NCI-H2171 (cell line): ENCODE measurements at regions not wholly inside any gene's neighbourhood (a gene's known extent, or its start where the extent isn't known, plus 50 kb on each side); places are given as distances from the start of the nearest gene placed in this dataset.
A peak's percentile ranks its signal among the peaks of the same experiment; 100 is the strongest.

Experiments used
- DNase-seq: peaks from one replicate; lab custom pipeline; 2025; lab: John Stamatoyannopoulos, UW

DNA sequence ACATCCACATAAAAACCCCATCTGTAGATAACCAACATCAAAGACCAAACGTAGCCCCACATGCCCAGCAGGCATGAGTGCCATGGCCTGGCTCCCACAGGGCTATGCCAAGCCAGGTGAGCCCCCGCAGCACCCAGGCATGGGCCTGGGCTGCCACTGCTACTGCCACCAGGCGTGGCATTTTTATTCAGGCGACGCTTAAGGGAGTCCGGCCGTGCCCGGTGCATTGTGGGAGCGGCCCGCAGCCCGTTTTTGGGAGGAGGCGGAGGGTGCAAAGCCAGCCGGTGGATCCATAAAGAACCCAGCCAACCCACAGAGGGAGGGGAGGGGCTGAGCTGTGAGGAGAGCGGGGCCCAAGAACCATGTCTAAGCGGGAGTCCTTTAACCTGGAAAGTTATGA, 83.6 kb downstream of the XIST start:
- DNase-seq = no peak

DNA sequence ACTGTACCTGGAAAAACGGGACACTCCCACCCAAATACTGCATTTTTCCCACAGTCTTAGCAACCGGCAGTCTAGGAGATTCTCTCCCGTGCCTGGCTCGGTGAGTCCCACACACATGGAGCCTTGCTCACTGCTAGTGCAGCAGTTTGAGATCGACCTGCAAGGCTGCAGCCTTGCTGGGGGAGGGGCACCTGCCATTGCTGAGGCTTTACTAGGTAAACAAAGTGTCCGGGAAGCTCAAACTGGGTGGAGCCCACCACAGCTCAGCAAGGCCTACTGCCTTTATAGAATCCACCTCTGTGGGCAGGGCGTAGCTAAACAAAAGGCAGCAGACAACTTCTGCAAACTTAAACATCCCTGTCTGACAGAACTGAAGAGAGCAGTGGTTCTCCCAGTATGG, 84.4 kb downstream of the XIST start:
- no peak for DNase-seq

DNA sequence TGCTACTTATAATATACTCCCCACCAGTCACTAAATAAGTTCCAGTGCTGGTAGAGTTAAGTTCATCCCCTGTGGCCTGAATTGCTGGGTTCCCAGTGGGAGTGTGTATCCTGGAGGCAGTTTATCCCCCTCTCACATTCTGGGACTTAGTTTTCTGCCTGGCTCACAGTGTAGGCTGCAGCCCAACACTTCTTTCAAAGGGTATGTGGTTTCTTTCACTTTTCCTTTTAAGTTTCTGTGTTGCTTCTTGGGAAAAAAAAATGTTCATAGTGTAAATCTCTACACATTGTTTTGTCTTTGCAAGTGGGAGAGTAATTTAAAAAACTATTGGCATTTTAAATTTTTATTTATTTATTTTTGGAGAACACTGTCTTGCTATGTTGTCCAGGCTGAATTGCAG, 85.5 kb downstream of the XIST start:
- DNase-seq = no peak

DNA sequence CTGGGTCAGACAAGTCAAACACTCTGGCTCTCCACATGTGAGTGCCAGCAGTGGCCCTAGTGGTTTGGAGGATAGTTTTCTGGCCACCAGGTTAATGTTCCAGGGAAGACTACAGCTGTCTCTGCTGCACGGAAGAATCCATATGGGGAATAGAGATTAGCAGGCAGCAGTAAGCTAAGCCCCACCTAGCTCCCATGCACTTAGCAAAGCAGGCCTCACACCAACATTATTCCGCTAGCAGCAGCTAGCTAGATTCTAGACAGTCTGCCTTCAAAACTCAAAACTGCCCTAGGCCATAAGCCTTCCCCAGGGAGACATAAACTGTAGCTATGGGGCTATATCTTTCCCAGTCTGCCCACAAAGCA, 86.1 kb downstream of the XIST start:
- peak; percentile 9 for DNase-seq

DNA sequence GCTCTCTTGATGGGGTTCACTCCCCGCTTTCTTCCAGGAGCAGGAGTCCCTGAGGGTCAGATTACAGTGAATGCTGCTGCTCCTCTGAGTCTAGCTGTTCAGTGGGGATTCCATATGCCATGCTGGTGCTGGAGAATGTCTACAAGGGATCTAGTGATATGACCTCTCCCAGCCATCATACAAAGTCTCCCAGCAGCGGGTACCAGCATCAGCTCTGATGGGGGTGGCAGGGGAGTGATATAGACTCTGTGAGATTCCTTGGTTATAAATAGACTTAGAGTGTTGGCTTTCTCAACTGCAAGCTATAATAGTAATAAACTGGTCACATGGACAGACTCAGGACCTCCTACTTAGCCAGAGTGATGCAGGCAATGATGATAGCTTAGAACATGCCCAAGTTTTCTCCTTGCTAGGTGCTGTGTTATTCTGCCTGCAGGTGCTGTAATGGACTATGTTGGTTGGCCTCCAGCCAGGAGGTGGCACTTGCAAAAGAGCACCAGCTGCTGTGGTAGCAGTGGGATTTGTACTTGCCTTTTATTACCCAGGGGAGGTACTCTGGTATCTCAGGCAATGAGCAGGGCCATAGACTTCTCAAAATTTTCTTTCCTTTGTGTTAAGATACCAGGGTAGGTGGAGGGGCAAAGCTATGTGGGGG, 86.6 kb downstream of the XIST start:
- DNase-seq = peak; percentile 45

DNA sequence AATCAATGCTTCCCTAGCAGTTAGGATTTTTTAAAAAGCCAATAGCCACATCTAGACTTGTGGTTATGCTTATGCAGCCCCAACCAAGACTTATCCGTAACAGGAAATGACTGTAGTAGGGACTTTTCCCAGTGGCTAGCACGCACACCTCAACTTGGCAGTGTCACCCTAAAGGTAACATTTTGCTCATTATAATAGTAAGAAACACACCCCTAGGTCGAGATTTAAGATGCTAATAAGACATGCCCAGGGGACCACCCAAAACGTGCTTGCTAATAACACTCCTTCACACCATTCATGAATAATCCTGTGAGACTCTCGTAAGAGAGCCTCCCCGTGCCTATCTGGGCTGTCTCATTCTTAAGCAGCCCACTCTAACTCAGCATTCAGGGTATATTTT, 94.3 kb downstream of the XIST start:
- DNase-seq = no peak
